ENCODE measurements at regions not wholly inside any gene's neighbourhood (a gene's known extent, or its start where the extent isn't known, plus 50 kb on each side); places are given as distances from the start of the nearest gene placed in this dataset.

DNA sequence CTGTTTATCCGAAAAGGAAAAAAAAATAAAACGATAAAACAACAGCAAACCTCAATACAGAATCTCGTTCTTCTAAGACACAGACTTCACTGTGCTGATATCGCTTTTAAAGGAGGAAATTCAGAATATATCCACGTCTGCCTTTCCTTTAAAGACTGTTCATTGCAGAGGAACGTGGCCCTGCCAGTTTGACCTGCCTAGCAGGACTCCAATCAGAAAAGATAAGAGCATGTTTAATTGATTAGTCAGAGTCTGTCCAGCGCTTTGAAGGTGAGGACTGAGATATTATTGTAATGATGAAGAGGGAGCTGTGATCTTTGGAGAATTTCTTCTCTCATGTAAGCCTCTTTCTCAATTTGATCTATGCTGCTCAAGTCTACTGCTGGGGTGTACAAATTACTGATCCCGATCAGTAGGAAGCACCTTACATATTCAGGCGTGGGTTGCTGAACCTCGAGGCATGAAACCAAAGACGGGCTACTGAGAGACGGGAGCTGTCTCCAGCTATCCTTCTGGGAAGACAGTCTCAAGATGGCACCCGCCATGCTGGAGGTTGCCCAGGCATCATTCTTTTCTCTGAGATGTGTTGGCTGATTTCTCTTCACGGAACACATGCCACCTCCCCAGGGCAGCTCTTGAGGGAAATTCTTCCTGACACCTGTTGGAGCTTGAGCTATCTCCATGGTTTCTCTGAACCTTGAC is 146.1 kb downstream of the SHOX start:
- Histone ChIP-seq H3K36me3 (ENCODE audit: insufficient read depth, low read length) (no peaks in the 10 kb centered on the region), H3K9me2 (replicated peaks; ENCODE audit: low read depth, low read length) (no peaks in the 10 kb centered on the region), H3K9ac (ENCODE audit: low read depth, low read length, poor library complexity, severe bottlenecking) (no peak overlapping the region), H3K4me3 (ENCODE audit: low read length, poor library complexity, severe bottlenecking) (no peak overlapping the region), H3K79me2 (ENCODE audit: insufficient read depth, low read length) (no peaks in the 10 kb centered on the region), H3K27me3 (ENCODE audit: insufficient read depth, low read length, poor library complexity, severe bottlenecking) (no peaks in the 10 kb centered on the region), H3K4me1 (ENCODE audit: insufficient read depth, low read length, poor library complexity, severe bottlenecking) (no peaks in the 10 kb centered on the region), H4K20me1 (ENCODE audit: insufficient read depth, low read length, poor library complexity, severe bottlenecking) (no peaks in the 10 kb centered on the region), H2AFZ (ENCODE audit: low read length) (no peak overlapping the region), H3K4me2 (ENCODE audit: low read depth, low read length, poor library complexity, severe bottlenecking) (no peak overlapping the region), H3F3A (ENCODE audit: low read depth) (no peaks in the 10 kb centered on the region), H3K9me3 (ENCODE audit: insufficient read depth, low read depth, low read length) (no peaks in the 10 kb centered on the region)
- no peak for TF ChIP-seq EZH2phosphoT487 (IDR thresholded peaks at IDR 0.05; ENCODE audit: borderline replicate concordance)
- TF ChIP-seq, protein P1, sequence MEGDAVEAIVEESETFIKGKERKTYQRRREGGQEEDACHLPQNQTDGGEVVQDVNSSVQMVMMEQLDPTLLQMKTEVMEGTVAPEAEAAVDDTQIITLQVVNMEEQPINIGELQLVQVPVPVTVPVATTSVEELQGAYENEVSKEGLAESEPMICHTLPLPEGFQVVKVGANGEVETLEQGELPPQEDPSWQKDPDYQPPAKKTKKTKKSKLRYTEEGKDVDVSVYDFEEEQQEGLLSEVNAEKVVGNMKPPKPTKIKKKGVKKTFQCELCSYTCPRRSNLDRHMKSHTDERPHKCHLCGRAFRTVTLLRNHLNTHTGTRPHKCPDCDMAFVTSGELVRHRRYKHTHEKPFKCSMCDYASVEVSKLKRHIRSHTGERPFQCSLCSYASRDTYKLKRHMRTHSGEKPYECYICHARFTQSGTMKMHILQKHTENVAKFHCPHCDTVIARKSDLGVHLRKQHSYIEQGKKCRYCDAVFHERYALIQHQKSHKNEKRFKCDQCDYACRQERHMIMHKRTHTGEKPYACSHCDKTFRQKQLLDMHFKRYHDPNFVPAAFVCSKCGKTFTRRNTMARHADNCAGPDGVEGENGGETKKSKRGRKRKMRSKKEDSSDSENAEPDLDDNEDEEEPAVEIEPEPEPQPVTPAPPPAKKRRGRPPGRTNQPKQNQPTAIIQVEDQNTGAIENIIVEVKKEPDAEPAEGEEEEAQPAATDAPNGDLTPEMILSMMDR (conservative IDR thresholded peaks at IDR 0.05; ENCODE audit: low read length): no peak

DNA sequence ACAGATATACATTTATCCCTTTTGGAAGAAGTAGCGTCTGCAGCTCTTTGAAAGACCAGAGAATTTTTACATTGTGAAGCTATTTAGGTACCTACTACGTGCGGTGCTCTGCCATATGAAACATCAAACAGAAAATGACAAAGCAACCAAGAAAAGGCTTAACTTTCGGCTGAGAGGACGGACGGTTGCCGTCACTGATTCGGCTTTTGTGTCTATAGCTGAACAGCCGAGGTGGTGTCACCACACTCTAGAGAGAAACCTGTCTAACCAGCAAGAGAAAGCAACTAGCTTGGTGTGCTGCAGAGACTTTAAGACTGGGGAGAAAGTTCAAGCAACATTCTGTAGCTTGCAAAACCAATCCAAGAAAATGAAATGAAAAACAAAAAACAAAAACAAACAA is 145.5 kb downstream of the SHOX start:
- TF ChIP-seq, protein P1 (conservative IDR thresholded peaks at IDR 0.05; ENCODE audit: low read length): no peak
- TF ChIP-seq EZH2phosphoT487 (IDR thresholded peaks at IDR 0.05; ENCODE audit: borderline replicate concordance): no peak
- no peaks in the 10 kb centered on the region for H3K27me3 ChIP-seq (ENCODE audit: insufficient read depth, low read length, poor library complexity, severe bottlenecking)
- H3K9me3 ChIP-seq (ENCODE audit: insufficient read depth, low read depth, low read length): no peaks in the 10 kb centered on the region
- H2AFZ ChIP-seq (ENCODE audit: low read length): no peak overlapping the region
- H3K9me2 ChIP-seq (replicated peaks; ENCODE audit: low read depth, low read length): no peaks in the 10 kb centered on the region
- no peaks in the 10 kb centered on the region for H3K36me3 ChIP-seq (ENCODE audit: insufficient read depth, low read length)
- H3K4me2 ChIP-seq (ENCODE audit: low read depth, low read length, poor library complexity, severe bottlenecking): no peak overlapping the region
- H3K4me1 ChIP-seq (ENCODE audit: insufficient read depth, low read length, poor library complexity, severe bottlenecking): no peaks in the 10 kb centered on the region
- H3K9ac ChIP-seq (ENCODE audit: low read depth, low read length, poor library complexity, severe bottlenecking): no peak overlapping the region
- no peaks in the 10 kb centered on the region for H3K79me2 ChIP-seq (ENCODE audit: insufficient read depth, low read length)
- H4K20me1 ChIP-seq (ENCODE audit: insufficient read depth, low read length, poor library complexity, severe bottlenecking): no peaks in the 10 kb centered on the region
- no peaks in the 10 kb centered on the region for H3F3A ChIP-seq (ENCODE audit: low read depth)
- H3K4me3 ChIP-seq (ENCODE audit: low read length, poor library complexity, severe bottlenecking): no peak overlapping the region

DNA sequence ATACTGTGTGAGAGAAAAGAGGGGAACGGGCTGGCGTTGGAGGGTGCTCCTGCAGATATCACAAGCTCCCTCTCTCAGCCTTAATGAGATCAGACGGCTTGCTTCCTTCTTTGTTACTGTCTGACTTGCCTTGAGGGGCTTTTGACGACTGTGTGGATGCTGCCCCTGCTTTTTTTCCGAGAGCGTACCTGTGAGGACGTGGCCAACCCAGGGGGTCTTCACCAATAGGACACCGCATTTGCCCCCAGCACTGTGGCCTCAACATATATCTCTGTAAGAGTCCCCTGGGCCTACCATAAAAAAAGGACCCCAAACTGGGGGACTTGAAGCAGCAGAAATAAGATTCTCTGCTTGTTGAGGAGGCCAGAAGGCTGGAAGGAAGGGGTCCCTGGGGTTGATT is 143.9 kb downstream of the SHOX start:
- Histone ChIP-seq H2AFZ (ENCODE audit: low read length) (no peak overlapping the region), H3K4me2 (ENCODE audit: low read depth, low read length, poor library complexity, severe bottlenecking) (no peak overlapping the region), H3K4me1 (ENCODE audit: insufficient read depth, low read length, poor library complexity, severe bottlenecking) (no peaks in the 10 kb centered on the region), H3K9me3 (ENCODE audit: insufficient read depth, low read depth, low read length) (no peaks in the 10 kb centered on the region), H3F3A (ENCODE audit: low read depth) (no peaks in the 10 kb centered on the region), H3K36me3 (ENCODE audit: insufficient read depth, low read length) (no peaks in the 10 kb centered on the region), H3K79me2 (ENCODE audit: insufficient read depth, low read length) (no peaks in the 10 kb centered on the region), H3K4me3 (ENCODE audit: low read length, poor library complexity, severe bottlenecking) (no peak overlapping the region), H3K9me2 (replicated peaks; ENCODE audit: low read depth, low read length) (no peaks in the 10 kb centered on the region), H4K20me1 (ENCODE audit: insufficient read depth, low read length, poor library complexity, severe bottlenecking) (no peaks in the 10 kb centered on the region), H3K9ac (ENCODE audit: low read depth, low read length, poor library complexity, severe bottlenecking) (no peak overlapping the region), H3K27me3 (ENCODE audit: insufficient read depth, low read length, poor library complexity, severe bottlenecking) (no peaks in the 10 kb centered on the region)
- TF ChIP-seq EZH2phosphoT487 (IDR thresholded peaks at IDR 0.05; ENCODE audit: borderline replicate concordance): no peak
- TF ChIP-seq, protein P1 (conservative IDR thresholded peaks at IDR 0.05; ENCODE audit: low read length): no peak

Data from Loucy (cell line).